Aorta (tissue), 5 donors: ENCODE measurements at regions not wholly inside any gene's neighbourhood (a gene's known extent, or its start where the extent isn't known, plus 50 kb on each side); places are given as distances from the start of the nearest gene placed in this dataset.
A peak's percentile ranks its signal among the peaks of the same experiment; 100 is the strongest.
"Not testable (repeated sequence)": the region's sequence is repeated elsewhere in the genome, so short reads cannot be mapped to it uniquely, and the experiment has no call there.

Experiments
- ATAC-seq: fragments of 200-7000 bp; cut with Tn5 transposase; one replicate; pipeline ENCODE4 v1.9.1; 2022; ENCODE audit warnings: moderate library complexity; ENCODE audit not compliant: low FRiP score
- DNase-seq, 2 donors: peaks; one replicate each; pipeline ENCODE4 v3.0.0-alpha.2; 2020
- H3K27ac ChIP-seq, 2 donors: one replicate each; pipeline ENCODE4 v1.5.1; 2013; ENCODE audit warnings: low read length in 2 of 2, mild to moderate bottlenecking in 2 of 2, moderate library complexity in 2 of 2, control low read depth in 1 of 2, inconsistent platforms in 1 of 2, low read depth in 1 of 2
- H3K27me3 ChIP-seq, 2 donors: one replicate each; pipeline ENCODE4 v1.6.1; 2013; ENCODE audit warnings: control low read depth in 1 of 2, low read length in 1 of 2, mild to moderate bottlenecking in 1 of 2, moderate library complexity in 1 of 2; ENCODE audit not compliant: insufficient read depth in 2 of 2, control insufficient read depth in 1 of 2
- H3K36me3 ChIP-seq, 2 donors: one replicate each; pipeline ENCODE4 v1.6.1; 2013; ENCODE audit warnings: control low read depth in 1 of 2, low read length in 1 of 2, mild to moderate bottlenecking in 1 of 2; ENCODE audit not compliant: insufficient read depth in 2 of 2, control insufficient read depth in 1 of 2
- H3K4me1 ChIP-seq, 2 donors: one replicate each; pipeline ENCODE4 v1.6.1; 2013; ENCODE audit warnings: low read length in 2 of 2, control low read depth in 1 of 2, mild to moderate bottlenecking in 1 of 2, moderate library complexity in 1 of 2; ENCODE audit not compliant: insufficient read depth in 2 of 2, control insufficient read depth in 1 of 2
- H3K4me3 ChIP-seq, 2 donors: one replicate each; pipeline ENCODE4 v1.5.1; 2013; ENCODE audit warnings: low read length in 2 of 2, control low read depth in 1 of 2, mild to moderate bottlenecking in 1 of 2
- H3K9me3 ChIP-seq: one replicate; pipeline ENCODE4 v1.6.1; 2013; ENCODE audit warnings: mild to moderate bottlenecking, low read length; ENCODE audit not compliant: control insufficient read depth
- WGBS, 2 donors: extraction: QIAGEN DNeasy Blood & Tissue Kit; methylation state at CpG; one replicate each; pipeline ENCODE4 v1.1.7; 2013; 5-methylcytosine and 5-hydroxymethylcytosine counted together
- intact Hi-C, 2 donors: fragments of 100-400 bp; cut with DNase I; formaldehyde crosslinking; loops; one replicate each; pipeline versions ENCODE4 v1.14.2 to v1.15.0; 2022
- donor health status: healthy with polysubstance abuse.
- donor health status: Bipolar disorder and iron deficiency.
- donor health status: DM: no; HTN: no; CAD: no.
- donor health status: DM: no; HTN: no; CAD: no.
- donor health status: DM: yes; HTN: yes; CAD: no.

GRCh38 chr6:81262656-81263055 is 489.8 kb downstream of the TENT5A start:
- WGBS, 2 donors: 82 to 85% methylated on average over 8 of the region's 8 CpGs
- intact Hi-C loops: no loop called here
- no peak for ATAC-seq

GRCh38 chr6:81256223-81256622 is 496.3 kb downstream of the TENT5A start:
- H3K4me3 ChIP-seq, intact Hi-C loops, H3K9me3 ChIP-seq, H3K27me3 ChIP-seq, H3K36me3 ChIP-seq, H3K27ac ChIP-seq, ATAC-seq, DNase-seq, H3K4me1 ChIP-seq: not testable (repeated sequence)
- 96 to 98% methylated on average over 6 of the region's 6 CpGs for WGBS, 2 donors

More at GRCh38 chr6:81262656-81263055, 489.8 kb downstream of the TENT5A start:
- Histone ChIP-seq H3K27me3 (no peaks in the 10 kb centered on the region), H3K4me3 (no peak overlapping the region), H3K27ac (no peak overlapping the region), H3K36me3 (no peaks in the 10 kb centered on the region), H3K4me1 (no peaks in the 10 kb centered on the region), H3K9me3 (no peaks in the 10 kb centered on the region)
- peak in 1 of 2 donors; percentile 50 for DNase-seq

GRCh38 chr6:81253821-81254220 is 498.7 kb downstream of the TENT5A start:
- intact Hi-C loops: no loop called here
- DNase-seq: no peak
- no peaks in the 10 kb centered on the region for H3K9me3 ChIP-seq

GRCh38 chr6:81252231-81252630 is 500.2 kb downstream of the TENT5A start:
- no peaks in the 10 kb centered on the region for H3K4me1 ChIP-seq
- H3K9me3 ChIP-seq: no peaks in the 10 kb centered on the region
- ATAC-seq (no peak), DNase-seq (no peak)
- H3K36me3 ChIP-seq: no peaks in the 10 kb centered on the region
- intact Hi-C loops: no loop called here
- H3K27ac ChIP-seq: no peak overlapping the region
- no peak overlapping the region for H3K4me3 ChIP-seq
- WGBS, 2 donors: 68 to 84% methylated on average over 4 of the region's 4 CpGs
- H3K27me3 ChIP-seq: no peaks in the 10 kb centered on the region

More at GRCh38 chr6:81253821-81254220, 498.7 kb downstream of the TENT5A start:
- ATAC-seq: no peak
- H3K27ac ChIP-seq: no peak overlapping the region
- no peaks in the 10 kb centered on the region for H3K36me3 ChIP-seq
- no peaks in the 10 kb centered on the region for H3K27me3 ChIP-seq
- H3K4me3 ChIP-seq: no peak overlapping the region
- H3K4me1 ChIP-seq: no peaks in the 10 kb centered on the region

- 55 to 67% methylated on average over 2 of the region's 2 CpGs for WGBS, 2 donors
- no peaks in the 10 kb centered on the region for H3K9me3 ChIP-seq
- no peaks in the 10 kb centered on the region for H3K4me1 ChIP-seq
- intact Hi-C loops: no loop called here
- no peak overlapping the region for H3K4me3 ChIP-seq
- no peaks in the 10 kb centered on the region for H3K27me3 ChIP-seq
- H3K27ac ChIP-seq: no peak overlapping the region
- DNase-seq: no peak
- H3K36me3 ChIP-seq: no peaks in the 10 kb centered on the region
- no peak for ATAC-seq
These were observed 506.3 kb downstream of the TENT5A start for GRCh38 chr6:81246200-81246599.

- ATAC-seq (no peak), DNase-seq (no peak)
- Histone ChIP-seq H3K4me3 (no peak overlapping the region), H3K9me3 (no peaks in the 10 kb centered on the region), H3K4me1 (no peaks in the 10 kb centered on the region), H3K27ac (no peak overlapping the region), H3K36me3 (no peaks in the 10 kb centered on the region), H3K27me3 (no peaks in the 10 kb centered on the region)
- WGBS, 2 donors: 77 to 86% methylated on average over 1 of the region's 1 CpG
- intact Hi-C loops: loop anchor here (5.0 kb wide), 1 partner anchor 510 kb away; the partner anchor contains the start of gene TENT5A (in 2 of the 2)
These were observed 509.9 kb downstream of the TENT5A start for GRCh38 chr6:81242624-81243023.

GRCh38 chr6:81241126-81242041 is 511.1 kb downstream of the TENT5A start:
- DNase-seq: no peak
- H3K36me3 ChIP-seq: no peaks in the 10 kb centered on the region
- no peaks in the 10 kb centered on the region for H3K4me1 ChIP-seq
- no peaks in the 10 kb centered on the region for H3K9me3 ChIP-seq
- intact Hi-C loops: loop anchor here (5.0 kb wide), 1 partner anchor 511 kb away; the partner anchor contains the start of gene TENT5A (in 2 of the 2)
- no peaks in the 10 kb centered on the region for H3K27me3 ChIP-seq
- 23 to 29% methylated on average over 5 of the region's 5 CpGs for WGBS, 2 donors
- ATAC-seq: no peak
- no peak overlapping the region for H3K27ac ChIP-seq
- H3K4me3 ChIP-seq: no peak overlapping the region

GRCh38 chr6:81238390-81238789 is 514.1 kb downstream of the TENT5A start:
- no peaks in the 10 kb centered on the region for H3K9me3 ChIP-seq
- no peak overlapping the region for H3K4me3 ChIP-seq
- no peaks in the 10 kb centered on the region for H3K27me3 ChIP-seq
- H3K36me3 ChIP-seq: no peaks in the 10 kb centered on the region
- DNase-seq (no peak), ATAC-seq (no peak)
- no peak overlapping the region for H3K27ac ChIP-seq
- no peaks in the 10 kb centered on the region for H3K4me1 ChIP-seq
- intact Hi-C loops: no loop called here

- WGBS, 2 donors: 95 to 96% methylated on average over 2 of the region's 2 CpGs
- Histone ChIP-seq H3K27me3 (no peaks in the 10 kb centered on the region), H3K36me3 (no peaks in the 10 kb centered on the region), H3K4me3 (no peak overlapping the region), H3K4me1 (no peaks in the 10 kb centered on the region), H3K9me3 (no peaks in the 10 kb centered on the region), H3K27ac (no peak overlapping the region)
- no peak for DNase-seq
- no peak for ATAC-seq
- intact Hi-C loops: no loop called here
These were observed 515.3 kb downstream of the TENT5A start for GRCh38 chr6:81237226-81237625.
